ENCODE measurements at regions not wholly inside any gene's neighbourhood (a gene's known extent, or its start where the extent isn't known, plus 50 kb on each side); places are given as distances from the start of the nearest gene placed in this dataset.
"Not testable (repeated sequence)": the region's sequence is repeated elsewhere in the genome, so short reads cannot be mapped to it uniquely, and the experiment has no call there.

DNA sequence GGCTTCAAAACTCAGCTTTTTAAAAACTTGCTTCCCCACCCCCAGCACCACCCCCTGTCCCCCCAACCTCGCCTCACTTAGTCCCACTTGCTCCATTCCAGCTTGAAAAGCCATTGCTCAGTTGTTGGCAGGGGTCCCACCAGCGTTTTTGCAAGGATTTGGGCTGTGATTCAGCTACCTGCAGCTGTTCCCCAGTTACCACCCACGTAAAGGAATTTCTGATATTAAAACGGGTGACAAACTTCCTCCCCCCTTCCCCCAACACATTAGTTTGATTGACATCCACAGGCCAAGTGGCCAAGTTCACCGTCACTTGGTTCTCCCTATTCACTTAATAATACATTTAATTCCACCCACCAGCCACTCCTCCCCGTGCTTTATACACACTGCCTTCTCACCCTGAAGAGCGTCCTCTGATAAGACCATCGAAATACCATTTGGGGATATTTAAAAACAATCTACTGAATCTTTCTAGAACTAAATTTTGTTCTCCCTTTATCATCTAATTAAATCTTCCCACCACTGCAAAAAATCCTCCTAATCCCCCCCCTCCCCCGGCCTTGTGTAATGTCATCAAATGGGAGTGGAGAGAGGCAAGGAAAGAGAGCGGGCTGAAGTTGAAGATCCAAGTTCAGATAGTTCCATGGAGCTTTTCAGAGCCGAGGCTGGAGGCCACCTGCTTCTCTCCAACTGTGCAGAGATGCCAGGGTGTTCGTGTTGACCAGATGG is 55.1 kb downstream of the SOX9 start:
- DNase-seq (ENCODE audit: low spot score), result no peak

DNA sequence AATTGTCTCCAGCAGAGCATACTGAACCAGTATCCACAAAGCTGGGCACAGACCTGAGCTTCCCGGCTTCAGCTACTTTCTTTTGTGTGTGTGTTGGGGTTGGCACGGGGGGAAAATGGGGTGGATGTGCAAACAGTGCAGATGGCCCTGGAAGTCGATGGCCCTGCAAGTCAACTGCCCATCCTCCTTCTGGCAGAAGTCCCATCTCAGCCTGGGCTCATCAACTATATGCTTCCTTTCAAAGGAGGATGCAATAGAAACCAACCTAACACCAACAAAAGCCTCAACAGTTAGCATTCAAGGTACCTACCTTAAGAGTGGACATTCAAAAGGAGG is 55.7 kb downstream of the SOX9 start:
- peak; percentile 31 for DNase-seq (ENCODE audit: low spot score)

DNA sequence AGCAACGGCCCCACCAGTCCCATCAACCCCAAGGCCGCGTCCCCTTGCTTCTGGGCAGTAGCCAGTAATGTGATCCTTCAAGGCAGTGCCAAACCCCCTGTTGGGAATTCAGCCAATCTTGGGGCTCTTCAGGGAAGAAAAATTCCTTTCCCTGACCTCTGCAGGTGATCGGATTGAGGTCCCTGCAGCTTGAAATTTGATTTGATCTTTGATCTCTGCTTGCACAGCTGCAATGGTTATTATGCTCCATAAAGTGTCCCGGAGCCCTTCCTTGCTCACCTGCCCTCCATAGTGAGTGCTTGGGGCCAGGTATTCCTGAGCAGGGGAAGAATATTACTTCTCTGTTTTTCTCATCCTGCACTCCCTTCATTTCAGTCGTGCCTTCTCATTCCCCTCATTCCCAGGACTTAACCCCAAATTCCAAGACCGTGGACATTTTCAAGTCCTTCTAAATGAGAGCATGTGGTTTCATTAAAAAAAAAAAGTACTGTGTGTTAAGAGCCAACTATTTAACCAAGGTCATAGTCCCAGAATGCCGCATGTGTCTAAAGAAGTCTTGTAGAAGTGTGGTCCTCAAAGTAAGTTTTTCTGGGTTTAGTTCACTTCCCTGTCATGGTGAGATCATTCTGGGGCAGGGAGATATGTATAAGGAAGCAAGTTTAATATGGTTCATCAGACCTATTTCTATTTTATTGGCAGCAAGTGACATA is 56.3 kb downstream of the SOX9 start:
- no peak for DNase-seq (ENCODE audit: low spot score)

DNA sequence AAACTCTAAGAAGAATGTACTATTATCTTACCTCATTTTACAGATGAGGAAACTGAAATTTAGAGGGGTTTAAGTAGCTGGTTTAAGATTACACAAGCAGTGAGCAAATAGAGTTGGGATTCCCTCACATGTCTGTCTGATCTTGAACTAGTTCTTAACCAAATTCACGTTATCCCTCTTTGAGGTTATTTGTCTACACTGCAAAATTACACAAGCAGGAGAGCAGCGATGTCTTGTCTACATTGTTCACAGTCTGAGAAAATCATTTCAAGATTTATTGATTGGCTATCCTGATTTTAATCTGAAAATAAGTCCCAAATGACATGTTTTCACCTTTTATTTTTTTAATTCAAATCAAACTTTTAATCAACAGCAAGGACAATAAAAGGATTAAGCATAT is 56.9 kb downstream of the SOX9 start:
- DNase-seq (ENCODE audit: low spot score), result no peak

DNA sequence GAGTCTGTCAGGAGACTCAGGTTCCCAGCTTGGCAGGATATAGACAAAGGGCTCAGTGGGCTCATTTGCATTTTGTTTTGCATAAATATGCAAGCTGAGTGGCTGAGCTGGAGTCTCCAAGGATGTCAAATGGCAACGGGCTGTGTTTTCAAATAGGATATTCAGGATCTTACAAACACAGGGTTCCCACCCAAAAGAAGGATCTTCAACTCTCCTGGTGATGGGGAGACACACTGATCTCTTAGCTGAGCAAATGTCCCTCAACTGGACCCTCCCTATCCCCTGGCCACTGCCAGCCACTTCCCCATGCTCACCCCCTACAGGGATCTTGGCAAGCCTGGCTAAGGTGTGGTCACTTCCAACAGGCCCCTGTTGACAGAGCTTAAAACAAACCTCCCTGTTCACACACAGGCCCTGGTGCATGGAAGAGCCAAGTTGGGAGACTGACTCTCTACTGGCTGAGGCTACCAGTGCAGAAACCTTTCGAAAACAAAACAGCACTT is 61.6 kb downstream of the SOX9 start:
- DNase-seq (ENCODE audit: low spot score), result no peak

DNA sequence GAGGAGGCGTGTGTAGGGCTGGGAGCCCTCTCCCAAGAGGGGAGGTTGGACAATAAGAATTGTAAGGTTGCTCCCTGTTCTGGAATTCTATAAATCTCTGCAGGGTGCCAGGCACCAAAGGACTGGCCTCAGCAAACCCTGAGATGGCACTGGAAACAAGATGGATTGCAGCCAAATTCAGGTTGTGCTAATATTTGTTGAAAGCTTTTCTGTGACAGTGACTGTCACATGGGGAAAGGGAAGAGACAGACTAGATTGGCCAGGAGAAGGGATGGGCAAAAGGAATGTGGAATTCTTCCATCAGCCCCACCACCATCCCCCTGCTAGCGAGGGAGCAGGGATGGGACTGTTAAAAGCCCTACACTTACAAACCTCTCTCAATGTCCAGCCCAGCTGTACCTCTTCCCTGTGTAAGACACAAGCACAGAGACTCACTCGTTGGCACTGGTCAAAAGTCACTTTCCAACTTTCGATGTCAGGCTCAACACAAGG is 62.4 kb downstream of the SOX9 start:
- DNase-seq (ENCODE audit: low spot score), result no peak

DNA sequence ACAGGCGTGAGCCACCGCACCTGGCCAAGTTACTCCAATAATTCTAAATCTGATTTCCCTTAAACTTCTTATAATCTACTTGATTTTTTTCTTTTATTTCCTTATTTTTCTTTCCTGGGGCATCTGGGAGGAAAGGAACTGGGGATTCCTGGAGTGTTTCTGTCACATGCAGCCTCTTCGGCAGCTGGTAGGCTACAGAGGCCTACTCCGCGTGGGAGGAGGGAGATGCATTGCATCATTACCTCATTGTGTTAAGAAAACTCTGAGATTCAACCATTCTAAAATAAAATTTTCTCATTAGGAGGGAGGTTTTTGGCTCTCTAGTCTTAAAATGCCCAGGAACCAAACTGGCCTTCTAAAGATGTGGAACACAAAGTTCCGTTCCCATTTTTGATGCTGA is 64.0 kb downstream of the SOX9 start:
- no peak for DNase-seq (ENCODE audit: low spot score)

DNA sequence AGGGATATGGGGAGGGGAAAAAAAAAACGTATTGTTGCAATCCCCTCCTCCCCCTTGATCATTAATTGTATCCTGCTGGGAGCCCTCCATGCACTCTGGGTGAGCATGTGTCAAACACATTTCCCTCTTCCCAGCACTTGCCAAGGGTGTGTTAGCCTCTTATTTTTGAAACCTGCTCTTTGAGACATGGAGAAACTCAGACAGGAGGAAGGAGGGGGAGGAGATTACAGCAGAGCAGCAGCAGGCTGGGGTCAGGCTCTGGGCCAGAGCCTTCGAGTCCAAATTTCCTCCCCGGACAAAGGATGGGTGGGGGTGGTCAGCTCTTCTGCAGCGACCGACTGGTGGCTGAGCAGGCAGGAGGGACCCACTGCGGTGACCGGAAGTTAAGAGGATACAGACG is 64.7 kb downstream of the SOX9 start:
- DNase-seq (ENCODE audit: low spot score), result no peak

DNA sequence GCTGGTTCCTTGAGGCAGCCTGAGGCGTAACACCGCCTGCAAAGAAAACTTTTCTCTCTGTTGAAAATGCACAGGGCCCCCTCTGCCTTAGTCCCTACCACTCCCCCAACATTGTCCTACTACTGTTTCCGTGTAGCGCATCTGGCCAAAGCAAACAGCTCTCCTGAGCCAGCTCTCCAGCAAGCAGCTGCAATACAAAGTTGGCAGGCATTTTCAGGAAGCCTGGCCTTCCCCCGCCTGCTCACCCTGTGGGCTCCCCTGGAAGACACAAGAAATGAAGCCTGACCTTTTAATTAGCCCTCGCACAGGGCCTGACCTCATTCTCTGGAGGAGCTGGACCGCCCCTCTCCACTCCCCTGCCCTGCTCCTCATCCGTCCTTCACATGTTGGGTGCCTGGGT is 66.7 kb downstream of the SOX9 start:
- DNase-seq (ENCODE audit: low spot score), result no peak

DNA sequence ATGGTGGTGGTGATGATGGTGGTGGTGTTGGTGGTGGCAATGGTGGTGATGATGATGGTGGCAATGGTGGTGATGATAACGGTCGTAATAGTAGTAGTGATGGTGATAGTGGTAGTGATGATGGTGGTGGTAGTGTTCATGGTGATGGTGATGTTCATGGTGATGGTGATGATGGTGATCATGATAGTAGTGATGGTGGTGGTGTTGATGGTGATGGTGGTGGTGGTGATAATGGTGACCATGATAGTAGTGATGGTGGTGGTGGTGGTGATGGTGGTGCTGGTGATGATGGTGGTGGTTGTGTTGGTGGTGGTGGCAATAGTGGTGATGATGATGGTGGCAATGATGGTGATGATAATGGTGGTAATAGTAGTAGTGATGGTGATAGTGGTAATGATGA is 68.0 kb downstream of the SOX9 start:
- no peak for DNase-seq (ENCODE audit: low spot score)

DNA sequence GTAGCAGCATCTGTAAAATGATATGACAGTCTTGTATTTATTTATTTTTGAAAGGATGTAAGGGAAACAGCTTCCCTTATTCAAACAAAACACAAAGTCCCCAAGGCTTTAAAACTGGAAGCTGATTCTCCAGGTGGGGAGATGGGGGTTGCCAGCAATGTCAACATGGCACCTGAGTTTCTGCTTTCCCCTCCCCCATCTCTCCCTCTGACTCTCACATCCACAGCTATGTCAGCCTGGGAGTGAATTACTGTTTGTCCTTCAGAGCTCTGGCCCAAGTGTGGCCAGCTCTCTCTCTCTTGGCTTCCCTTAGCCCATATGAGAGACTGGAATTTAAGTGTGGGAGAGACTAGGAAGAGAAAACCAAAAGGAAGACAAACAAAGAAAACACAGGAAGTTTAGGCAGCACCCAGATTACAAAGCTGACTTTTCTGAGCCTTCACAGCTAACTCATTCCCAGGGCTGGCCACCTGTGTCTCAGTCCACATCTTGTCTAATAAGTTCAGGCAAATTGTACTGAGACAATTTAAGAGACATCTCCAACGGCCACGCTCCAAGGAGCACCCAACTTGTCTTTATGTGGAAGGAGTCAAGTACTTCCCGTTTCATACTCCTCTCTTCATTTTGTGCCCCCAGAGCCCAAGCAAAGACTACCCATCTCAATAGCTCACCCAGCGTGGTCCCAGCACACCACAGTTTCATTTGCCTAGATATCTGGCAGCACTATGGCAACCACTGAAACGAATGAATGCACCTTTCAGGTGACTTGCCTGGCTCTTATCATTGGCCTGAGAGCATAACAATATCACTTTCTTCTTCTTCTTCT is 69.2 kb downstream of the SOX9 start:
- DNase-seq (ENCODE audit: low spot score), result no peak

DNA sequence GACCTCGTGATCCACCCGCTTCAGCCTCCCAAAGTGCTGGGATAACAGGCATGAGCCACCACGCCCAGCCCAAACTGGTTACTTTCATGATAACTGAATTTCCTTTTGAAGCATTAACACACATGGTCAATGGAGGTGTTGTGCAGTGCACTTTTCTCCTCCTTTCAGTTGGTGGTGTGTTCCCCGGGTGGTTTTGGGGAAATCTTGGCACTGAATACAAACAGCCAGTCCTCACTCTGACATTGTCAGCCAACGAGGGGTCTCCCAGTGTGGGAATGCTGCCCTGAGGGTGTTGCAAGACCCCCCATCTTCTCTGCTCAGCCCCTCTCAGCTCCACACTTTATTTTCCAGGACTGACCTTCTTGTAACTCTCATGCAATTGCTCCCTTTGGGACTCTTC is 70.5 kb downstream of the SOX9 start:
- no peak for DNase-seq (ENCODE audit: low spot score)

DNA sequence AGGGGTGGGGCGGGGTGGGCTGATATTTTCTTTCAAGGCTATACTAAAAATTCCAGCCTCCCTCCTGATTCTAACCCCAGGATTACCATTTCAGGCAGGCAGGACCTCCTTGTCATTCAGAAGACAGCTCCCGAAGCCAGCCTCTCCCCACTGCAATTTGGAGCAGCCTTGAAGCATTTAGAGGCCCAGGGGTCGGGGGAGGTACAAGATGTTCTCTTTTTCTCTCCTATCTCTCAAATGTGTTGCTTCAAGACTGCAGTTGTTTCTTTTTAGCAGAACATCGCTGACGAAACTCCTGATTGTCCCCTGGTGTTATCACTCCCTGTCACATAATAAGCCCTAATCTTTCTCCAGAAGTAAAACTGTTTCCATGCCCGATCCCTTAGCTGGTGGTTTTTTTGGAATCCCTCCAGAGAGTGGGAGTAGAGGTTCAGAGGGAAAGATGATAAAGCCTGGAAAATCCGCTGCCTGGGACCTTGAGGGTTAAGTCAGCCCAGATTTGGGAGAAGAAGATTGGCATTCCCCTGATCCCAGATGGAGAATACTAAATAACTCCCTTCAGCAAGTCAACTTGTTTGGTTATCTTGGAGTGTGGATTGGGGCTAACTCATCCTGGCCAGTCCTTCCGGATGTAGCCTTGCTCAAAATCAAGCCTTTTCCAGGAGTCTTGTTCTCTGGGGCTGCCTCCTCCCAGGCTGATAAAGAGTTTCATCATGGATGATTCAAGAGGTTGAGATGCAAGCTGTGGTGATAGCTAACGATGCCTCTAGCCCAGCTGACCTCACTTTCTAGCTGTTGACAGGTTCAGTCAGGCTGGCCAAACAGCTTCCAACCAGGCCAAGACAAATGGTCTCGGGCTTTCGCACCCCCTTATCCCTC is 71.3 kb downstream of the SOX9 start:
- no peak for DNase-seq (ENCODE audit: low spot score)

DNA sequence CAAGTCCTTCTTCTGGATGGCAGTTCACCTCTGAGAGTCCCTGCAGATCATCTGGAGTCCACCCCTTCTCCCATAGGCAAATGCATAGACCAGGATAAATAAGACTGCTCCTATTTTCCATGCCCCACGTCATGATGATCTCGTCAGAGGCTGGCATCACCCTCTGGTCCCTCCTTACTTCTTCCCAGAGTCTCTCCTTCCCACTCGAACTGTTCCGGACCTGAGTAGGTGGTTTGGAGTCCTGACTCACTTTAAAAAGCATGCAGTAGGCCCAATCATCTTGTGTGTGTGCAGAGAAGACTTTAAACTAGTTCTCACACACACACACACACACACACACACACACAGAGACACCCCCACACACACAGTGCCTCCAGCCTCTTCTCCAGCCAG is 72.0 kb downstream of the SOX9 start:
- DNase-seq (ENCODE audit: low spot score), result no peak

DNA sequence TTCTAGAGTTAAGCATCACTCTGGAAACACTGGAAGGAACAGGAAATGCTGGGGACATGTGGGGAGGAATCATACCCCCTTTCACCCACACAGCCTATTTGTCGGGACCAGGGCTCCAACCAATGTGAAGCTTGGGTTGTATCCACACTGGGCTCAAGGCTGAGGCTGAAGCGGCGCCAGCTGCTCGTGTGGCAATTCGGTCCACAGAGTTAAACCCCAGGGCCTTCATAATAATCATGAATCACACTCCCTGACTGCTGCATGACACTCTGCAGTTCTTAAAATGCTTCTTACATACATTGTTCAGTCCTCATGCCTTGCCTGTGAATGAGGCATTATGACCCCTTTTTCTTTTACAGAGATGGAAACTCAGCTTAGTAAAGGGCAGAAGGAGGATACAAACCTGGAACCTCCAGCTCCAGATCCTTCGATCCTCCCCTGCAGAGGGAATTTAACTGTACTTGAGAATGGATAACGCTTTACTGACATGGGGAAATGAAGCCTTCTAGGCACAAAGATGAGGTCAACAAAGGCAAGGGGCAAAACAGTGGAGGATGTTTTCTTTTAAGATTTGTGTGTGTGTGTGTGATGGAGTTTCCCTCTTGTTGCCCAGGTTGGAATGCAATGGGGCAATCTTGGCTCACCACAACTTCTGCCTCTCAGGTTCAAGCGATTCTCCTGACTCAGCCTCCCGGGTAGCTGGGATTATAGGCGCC is 72.7 kb downstream of the SOX9 start:
- DNase-seq (ENCODE audit: low spot score), result no peak

DNA sequence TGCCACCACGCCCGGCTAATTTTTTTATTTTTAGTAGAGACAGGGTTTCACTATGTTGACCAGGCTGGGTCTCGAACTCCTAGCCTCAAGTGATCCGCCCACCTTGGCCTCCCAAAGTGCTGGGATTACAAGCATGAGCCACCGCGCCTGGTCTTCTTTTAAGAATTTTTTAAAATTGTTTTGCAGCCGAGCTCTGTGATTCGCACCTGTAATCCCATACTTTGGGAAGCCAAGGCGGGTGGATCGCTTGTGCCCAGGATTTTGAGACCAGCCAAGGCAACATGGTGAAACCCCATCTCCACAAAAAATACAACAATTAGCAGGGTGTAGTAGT is 73.3 kb downstream of the SOX9 start:
- DNase-seq (ENCODE audit: low spot score), result not testable (repeated sequence)

DNA sequence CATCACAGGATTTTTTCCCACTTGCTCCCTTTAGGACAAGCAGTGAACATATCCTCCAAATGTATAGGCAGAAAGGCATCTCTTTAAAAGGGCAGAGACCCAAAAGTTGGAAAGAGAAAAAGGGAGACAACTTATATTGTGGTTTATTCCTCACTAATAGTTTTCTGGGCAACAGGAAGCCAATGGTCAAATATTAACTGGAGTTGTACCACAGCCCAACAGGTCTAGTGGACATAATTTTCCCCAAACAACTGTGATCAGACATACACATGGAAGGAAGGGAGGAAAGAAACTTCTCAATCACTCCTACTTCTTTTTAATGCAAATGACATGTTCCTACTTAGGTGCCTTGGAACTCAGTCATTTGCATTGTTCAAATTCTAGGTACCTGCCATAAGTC is 78.4 kb downstream of the SOX9 start:
- DNase-seq (ENCODE audit: low spot score), result no peak

DNA sequence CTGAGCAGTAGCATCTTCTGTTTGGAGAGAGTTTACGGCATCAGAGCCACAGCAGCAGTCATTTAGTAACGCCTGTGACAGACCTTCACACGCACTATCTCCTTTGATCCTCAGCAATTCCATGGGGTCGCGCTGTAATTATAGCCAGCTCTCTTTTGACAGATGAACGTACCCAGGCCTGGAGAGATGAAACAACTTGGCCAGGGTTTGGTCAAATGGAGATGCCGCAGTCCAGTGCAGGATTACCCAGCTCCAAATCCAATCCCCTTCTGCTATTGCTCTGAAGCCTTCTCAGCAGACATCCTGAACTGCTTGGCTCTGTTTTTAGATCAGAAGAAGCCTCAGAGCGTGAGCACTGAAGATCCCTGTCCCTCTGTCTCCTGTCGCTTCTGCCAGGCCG is 83.9 kb downstream of the SOX9 start:
- DNase-seq (ENCODE audit: low spot score), result no peak

DNA sequence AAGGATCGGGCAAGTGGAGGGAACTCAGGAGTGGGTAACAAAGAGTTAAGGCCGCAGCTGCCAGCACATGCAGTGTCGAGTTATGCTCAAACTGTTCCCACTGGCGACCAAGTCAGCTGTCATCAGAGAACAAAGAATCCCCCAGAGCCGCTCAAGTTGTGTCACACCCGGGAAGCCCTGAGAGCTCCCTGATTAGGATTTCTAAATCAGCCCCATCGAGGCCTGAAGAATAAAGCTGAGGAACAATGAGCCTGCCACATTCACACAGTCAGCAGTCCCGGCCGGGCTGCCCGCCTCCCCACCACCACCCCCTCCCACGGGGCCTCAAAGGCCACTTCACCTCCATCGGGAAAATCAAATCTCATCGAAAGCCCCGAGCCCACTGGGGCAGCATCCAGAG is 84.5 kb downstream of the SOX9 start:
- no peak for DNase-seq (ENCODE audit: low spot score)

DNA sequence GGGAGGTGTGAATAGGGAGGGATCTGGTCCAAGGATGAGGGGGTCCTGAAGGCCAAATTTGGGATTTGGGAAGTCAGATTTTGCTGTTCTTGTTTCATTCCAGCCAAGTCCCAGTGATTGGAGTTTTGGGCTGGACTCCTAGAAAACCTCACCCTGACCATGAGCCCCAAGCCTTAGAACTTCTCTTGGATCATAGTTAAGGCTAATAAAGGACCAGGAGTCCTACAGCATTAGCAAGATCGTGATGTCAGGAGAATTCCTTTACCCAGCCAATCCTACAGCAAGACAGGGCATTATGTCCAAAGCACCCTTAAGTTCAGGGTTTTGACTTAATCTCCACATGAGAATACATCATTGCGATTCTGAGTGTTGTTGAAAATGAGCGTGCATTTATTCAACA is 85.0 kb downstream of the SOX9 start:
- no peak for DNase-seq (ENCODE audit: low spot score)

DNA sequence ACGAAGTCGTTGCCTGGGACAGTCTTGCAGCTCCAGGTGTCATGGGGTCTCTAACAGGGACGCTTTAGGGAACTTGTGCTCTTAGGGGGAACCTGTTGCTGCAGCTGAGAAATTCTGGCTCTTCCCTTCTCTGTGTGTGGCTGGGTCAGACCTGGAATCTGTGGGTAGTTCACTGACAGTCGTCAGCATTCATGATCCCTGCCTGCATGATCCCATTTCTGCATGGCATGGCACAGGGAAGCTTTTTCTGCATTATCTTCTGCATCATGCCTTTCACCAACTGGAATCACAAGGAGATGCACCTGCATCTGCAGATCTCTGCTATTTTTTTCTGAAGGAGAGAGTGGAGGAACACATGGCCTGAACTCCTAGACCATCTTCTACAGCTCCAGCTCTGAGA is 85.6 kb downstream of the SOX9 start:
- DNase-seq (ENCODE audit: low spot score), result no peak

Data from cerebellar cortex (tissue), 1 donor.